Esophagus squamous epithelium (tissue), 4 donors: ENCODE measurements at regions not wholly inside any gene's neighbourhood (a gene's known extent, or its start where the extent isn't known, plus 50 kb on each side); places are given as distances from the start of the nearest gene placed in this dataset.

ENCODE experiments used
- POLR2A ChIP-seq, 4 donors: fragments of 450-650 bp; IDR thresholded peaks; one replicate each; pipeline ENCODE4 v1.6.1; 2017; ENCODE audit warnings: antibody characterized with exemption in 4 of 4, mild to moderate bottlenecking in 4 of 4, moderate library complexity in 3 of 4
- TF ChIP-seq, protein P1 (sequence below), 6 experiments: fragments of 450-650 bp in 4 of 6; fragments of 200-600 bp in 2 of 6; sonication (generic) in 2 of 6; IDR thresholded peaks; one replicate each; pipeline ENCODE4 v1.5.1; 2016 to 2019; ENCODE audit warnings: antibody characterized with exemption in 6 of 6, mild to moderate bottlenecking in 4 of 6, moderate library complexity in 4 of 6

DNA sequence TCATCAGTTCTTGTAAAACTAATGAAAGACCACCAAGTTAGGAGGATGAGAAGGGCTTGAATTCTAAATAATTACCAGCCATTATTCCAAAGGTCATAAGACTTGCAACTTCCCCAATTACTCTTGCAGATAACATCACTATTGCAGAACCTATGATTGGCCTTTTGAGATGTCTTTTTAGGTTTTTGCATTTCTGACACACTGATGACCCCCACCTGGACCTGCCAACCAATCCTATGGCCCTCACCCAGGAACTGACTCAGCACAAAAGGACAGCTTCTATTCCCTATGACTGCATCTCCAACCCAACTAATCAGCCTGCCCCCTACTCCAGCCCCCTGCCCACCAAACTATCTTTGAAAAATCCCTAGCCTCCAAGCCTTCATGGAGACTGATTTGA, 111.5 kb upstream of the COPS8 start:
- TF ChIP-seq, protein P1, sequence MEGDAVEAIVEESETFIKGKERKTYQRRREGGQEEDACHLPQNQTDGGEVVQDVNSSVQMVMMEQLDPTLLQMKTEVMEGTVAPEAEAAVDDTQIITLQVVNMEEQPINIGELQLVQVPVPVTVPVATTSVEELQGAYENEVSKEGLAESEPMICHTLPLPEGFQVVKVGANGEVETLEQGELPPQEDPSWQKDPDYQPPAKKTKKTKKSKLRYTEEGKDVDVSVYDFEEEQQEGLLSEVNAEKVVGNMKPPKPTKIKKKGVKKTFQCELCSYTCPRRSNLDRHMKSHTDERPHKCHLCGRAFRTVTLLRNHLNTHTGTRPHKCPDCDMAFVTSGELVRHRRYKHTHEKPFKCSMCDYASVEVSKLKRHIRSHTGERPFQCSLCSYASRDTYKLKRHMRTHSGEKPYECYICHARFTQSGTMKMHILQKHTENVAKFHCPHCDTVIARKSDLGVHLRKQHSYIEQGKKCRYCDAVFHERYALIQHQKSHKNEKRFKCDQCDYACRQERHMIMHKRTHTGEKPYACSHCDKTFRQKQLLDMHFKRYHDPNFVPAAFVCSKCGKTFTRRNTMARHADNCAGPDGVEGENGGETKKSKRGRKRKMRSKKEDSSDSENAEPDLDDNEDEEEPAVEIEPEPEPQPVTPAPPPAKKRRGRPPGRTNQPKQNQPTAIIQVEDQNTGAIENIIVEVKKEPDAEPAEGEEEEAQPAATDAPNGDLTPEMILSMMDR (IDR thresholded peaks at IDR 0.05): no peak
- TF ChIP-seq POLR2A (IDR thresholded peaks at IDR 0.05): no peak
